ENCODE measurements at regions not wholly inside any gene's neighbourhood (a gene's known extent, or its start where the extent isn't known, plus 50 kb on each side); places are given as distances from the start of the nearest gene placed in this dataset.

DNA sequence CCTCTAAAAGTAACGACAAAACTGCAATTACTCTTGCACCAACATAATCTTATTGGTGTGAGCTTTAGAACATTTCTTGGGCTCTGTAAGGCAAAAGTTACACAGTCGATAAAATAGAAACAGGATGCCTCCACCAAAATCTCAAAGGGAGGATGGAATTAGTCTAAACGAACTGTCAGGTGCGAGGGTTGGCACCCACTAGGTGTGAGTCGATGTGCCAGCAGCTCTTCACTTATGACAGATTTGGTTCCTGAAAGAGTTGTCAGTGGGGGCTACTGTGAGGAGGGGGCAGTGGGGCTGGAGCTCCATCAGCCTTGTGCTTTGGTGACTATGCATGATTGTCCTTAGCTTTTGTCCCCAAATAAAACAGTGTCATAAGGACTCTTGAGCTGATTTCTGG is 422.9 kb downstream of the TMEM114 start:
- Histone ChIP-seq H3K9me3 (ENCODE audit: control insufficient read depth in 2 of 2, low read length in 2 of 2) (no peaks in the 10 kb centered on the region), H3K27me3 (ENCODE audit: control insufficient read depth in 2 of 2, insufficient read depth in 2 of 2, low read length in 2 of 2) (no peaks in the 10 kb centered on the region), H3K4me1 (ENCODE audit: control insufficient read depth in 2 of 2, insufficient read depth in 2 of 2, low read length in 2 of 2) (no peaks in the 10 kb centered on the region)

DNA sequence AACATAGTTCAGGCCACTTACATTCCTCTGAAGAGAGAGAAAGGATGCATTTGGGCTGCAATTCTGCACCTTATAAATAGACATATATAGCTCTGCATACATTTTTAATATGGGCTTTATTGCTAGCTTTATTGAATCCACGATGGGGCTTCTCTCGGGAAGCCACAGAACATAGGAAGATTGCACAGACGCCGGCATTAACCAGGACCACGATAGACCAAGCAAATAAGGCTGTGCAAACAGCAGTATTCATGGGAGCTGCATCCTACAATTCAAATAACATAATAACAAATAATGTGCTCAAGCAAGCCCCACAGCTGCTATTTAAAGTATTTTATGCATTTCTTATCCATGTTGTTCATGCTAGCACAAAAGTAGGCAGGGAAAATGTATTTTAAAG is 432.3 kb downstream of the TMEM114 start:
- Histone ChIP-seq H3K36me3 (ENCODE audit: control insufficient read depth in 2 of 2, insufficient read depth in 2 of 2, low read length in 2 of 2) (no peaks in the 10 kb centered on the region), H3K9ac (ENCODE audit: low read depth in 1 of 2, low read length in 2 of 2) (no peak overlapping the region), H3K4me3 (ENCODE audit: low read length in 2 of 2) (no peak overlapping the region), H3K4me1 (ENCODE audit: control insufficient read depth in 2 of 2, insufficient read depth in 2 of 2, low read length in 2 of 2) (no peaks in the 10 kb centered on the region), H3K27me3 (ENCODE audit: control insufficient read depth in 2 of 2, insufficient read depth in 2 of 2, low read length in 2 of 2) (no peaks in the 10 kb centered on the region), H3K27ac (ENCODE audit: low read depth in 2 of 2, low read length in 2 of 2) (no peak overlapping the region), H3K9me3 (ENCODE audit: control insufficient read depth in 2 of 2, low read length in 2 of 2) (no peaks in the 10 kb centered on the region)

More for the DNA sequence above, 422.9 kb downstream of the TMEM114 start:
- Histone ChIP-seq H3K4me3 (ENCODE audit: low read length in 2 of 2) (no peak overlapping the region), H3K36me3 (ENCODE audit: control insufficient read depth in 2 of 2, insufficient read depth in 2 of 2, low read length in 2 of 2) (no peaks in the 10 kb centered on the region), H3K9ac (ENCODE audit: low read depth in 1 of 2, low read length in 2 of 2) (no peak overlapping the region), H3K27ac (ENCODE audit: low read depth in 2 of 2, low read length in 2 of 2) (no peak overlapping the region)

DNA sequence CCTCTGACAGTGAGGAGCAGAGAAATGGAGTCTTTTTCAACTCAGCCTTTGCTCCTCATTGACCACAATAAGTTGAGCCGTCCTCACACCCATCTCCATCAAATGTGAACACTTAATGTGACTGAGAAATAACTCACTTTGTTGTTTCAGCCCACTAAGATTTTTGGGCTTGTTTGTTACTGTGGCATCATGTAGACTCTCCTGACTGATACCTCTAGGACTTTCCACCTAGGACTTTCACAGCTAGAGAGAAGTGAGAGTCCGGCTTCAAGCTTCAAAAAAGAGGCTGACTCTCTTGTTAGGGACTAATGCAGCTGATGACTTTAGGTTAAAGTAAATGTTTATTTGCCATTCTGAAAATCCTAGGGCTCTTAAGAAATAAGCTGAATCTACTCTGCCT is 435.0 kb downstream of the TMEM114 start:
- Histone ChIP-seq H3K9me3 (ENCODE audit: control insufficient read depth in 2 of 2, low read length in 2 of 2) (no peaks in the 10 kb centered on the region), H3K4me3 (ENCODE audit: low read length in 2 of 2) (no peak overlapping the region), H3K9ac (ENCODE audit: low read depth in 1 of 2, low read length in 2 of 2) (no peak overlapping the region), H3K36me3 (ENCODE audit: control insufficient read depth in 2 of 2, insufficient read depth in 2 of 2, low read length in 2 of 2) (no peaks in the 10 kb centered on the region), H3K4me1 (ENCODE audit: control insufficient read depth in 2 of 2, insufficient read depth in 2 of 2, low read length in 2 of 2) (no peaks in the 10 kb centered on the region), H3K27ac (ENCODE audit: low read depth in 2 of 2, low read length in 2 of 2) (no peak overlapping the region), H3K27me3 (ENCODE audit: control insufficient read depth in 2 of 2, insufficient read depth in 2 of 2, low read length in 2 of 2) (no peaks in the 10 kb centered on the region)

DNA sequence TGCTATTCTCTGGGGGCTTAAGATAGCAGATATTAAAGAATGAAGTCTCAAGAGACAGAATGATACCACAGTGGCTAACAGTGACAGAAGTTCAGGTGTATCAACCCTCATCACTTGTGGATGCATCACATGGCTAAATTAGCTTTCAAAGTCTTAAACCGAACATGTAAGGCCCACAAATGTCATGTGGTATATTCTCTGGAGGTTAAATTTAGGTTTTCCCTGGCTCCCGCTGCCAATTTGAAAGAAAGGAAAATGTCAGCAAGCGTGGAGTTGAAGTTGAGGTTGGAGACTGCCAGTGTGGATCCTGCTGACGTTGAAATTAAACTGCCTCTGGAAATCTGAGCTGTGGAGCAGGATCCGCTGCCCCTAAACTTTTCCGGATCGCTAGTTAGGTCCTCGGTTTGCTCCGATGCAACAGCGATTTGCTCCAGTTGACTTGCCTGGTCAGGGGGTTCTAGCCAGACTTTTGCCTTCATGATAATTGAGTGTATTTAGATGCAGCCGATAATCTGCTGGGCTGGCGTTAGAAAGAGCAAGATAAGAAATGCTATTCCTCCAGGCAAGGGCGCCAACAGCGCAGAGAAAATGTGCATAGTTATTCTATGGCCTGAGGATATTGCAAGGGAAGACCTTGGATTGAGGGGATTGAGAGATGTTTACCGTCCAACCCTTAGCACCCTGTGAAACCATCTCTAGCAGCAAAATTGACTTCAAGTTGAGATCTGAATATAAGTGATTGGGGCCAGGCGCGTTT is 443.9 kb downstream of the TMEM114 start:
- Histone ChIP-seq H3K4me1 (ENCODE audit: control insufficient read depth in 2 of 2, insufficient read depth in 2 of 2, low read length in 2 of 2) (no peaks in the 10 kb centered on the region), H3K9ac (ENCODE audit: low read depth in 1 of 2, low read length in 2 of 2) (no peak overlapping the region), H3K4me3 (ENCODE audit: low read length in 2 of 2) (no peak overlapping the region), H3K27me3 (ENCODE audit: control insufficient read depth in 2 of 2, insufficient read depth in 2 of 2, low read length in 2 of 2) (no peaks in the 10 kb centered on the region), H3K36me3 (ENCODE audit: control insufficient read depth in 2 of 2, insufficient read depth in 2 of 2, low read length in 2 of 2) (no peaks in the 10 kb centered on the region), H3K9me3 (ENCODE audit: control insufficient read depth in 2 of 2, low read length in 2 of 2) (no peaks in the 10 kb centered on the region), H3K27ac (ENCODE audit: low read depth in 2 of 2, low read length in 2 of 2) (no peak overlapping the region)

DNA sequence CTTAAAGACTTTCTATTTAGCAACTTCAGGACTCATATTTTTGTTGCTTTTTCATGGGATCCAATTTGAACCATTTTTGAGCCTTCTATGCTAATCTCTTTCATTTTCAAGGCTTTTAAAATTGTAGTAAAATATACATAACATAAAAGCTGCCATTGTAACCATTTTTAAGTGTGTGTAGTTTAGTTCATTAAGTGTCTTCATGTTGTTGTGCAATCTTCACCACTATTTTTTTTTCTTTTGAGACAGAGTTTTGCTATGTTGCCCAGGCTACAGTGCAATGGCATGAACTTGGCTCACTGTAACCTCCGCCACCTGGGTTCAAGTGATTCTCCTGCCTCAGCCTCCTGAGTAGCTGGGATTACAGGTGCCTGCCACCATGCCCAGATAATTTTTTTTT is 451.6 kb downstream of the TMEM114 start:
- Histone ChIP-seq H3K9me3 (ENCODE audit: control insufficient read depth in 2 of 2, low read length in 2 of 2) (no peaks in the 10 kb centered on the region), H3K4me3 (ENCODE audit: low read length in 2 of 2) (no peak overlapping the region), H3K27ac (ENCODE audit: low read depth in 2 of 2, low read length in 2 of 2) (no peak overlapping the region), H3K36me3 (ENCODE audit: control insufficient read depth in 2 of 2, insufficient read depth in 2 of 2, low read length in 2 of 2) (no peaks in the 10 kb centered on the region), H3K9ac (ENCODE audit: low read depth in 1 of 2, low read length in 2 of 2) (no peak overlapping the region), H3K27me3 (ENCODE audit: control insufficient read depth in 2 of 2, insufficient read depth in 2 of 2, low read length in 2 of 2) (no peaks in the 10 kb centered on the region), H3K4me1 (ENCODE audit: control insufficient read depth in 2 of 2, insufficient read depth in 2 of 2, low read length in 2 of 2) (no peaks in the 10 kb centered on the region)

DNA sequence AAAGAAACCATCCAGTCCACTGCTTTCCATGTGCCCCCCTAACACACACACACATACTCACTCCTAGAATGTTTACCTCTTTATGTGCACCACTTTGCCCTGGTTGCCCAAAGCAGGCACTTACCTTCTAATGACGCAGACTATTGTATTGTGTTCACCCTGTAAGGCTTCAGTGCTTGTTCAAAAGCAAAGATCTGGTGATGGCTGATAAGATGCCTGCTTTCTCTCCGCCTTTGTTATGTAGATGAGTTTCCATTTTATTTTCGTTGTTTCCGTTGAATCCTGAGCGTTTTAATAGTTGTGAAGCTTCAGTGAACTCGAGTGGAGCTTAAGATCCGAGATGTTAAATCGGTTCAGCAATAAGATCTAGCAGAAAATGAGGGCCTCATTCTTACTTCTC is 452.7 kb downstream of the TMEM114 start:
- Histone ChIP-seq H3K27ac (ENCODE audit: low read depth in 2 of 2, low read length in 2 of 2) (no peak overlapping the region), H3K9ac (ENCODE audit: low read depth in 1 of 2, low read length in 2 of 2) (no peak overlapping the region), H3K36me3 (ENCODE audit: control insufficient read depth in 2 of 2, insufficient read depth in 2 of 2, low read length in 2 of 2) (no peaks in the 10 kb centered on the region), H3K9me3 (ENCODE audit: control insufficient read depth in 2 of 2, low read length in 2 of 2) (no peaks in the 10 kb centered on the region), H3K27me3 (ENCODE audit: control insufficient read depth in 2 of 2, insufficient read depth in 2 of 2, low read length in 2 of 2) (no peaks in the 10 kb centered on the region), H3K4me1 (ENCODE audit: control insufficient read depth in 2 of 2, insufficient read depth in 2 of 2, low read length in 2 of 2) (no peaks in the 10 kb centered on the region), H3K4me3 (ENCODE audit: low read length in 2 of 2) (no peak overlapping the region)

DNA sequence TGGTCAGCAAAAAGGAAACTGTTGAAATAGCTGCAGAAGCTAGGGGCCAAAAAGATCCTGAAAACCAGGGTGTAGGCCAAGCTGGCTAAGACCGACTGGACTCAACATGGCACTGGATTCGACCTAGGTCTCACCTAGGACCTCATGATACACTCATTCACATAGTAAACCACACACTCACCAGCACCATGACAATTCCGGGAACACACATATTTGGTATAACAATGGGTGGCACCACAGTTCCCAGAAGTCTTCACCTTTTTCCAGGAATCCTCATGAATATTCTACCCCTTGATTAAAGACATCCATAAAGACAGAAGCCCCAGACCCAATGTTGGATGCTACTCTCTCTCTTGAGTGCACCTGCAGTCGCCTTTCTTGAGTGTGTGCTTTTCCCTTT is 460.1 kb downstream of the TMEM114 start:
- Histone ChIP-seq H3K36me3 (ENCODE audit: control insufficient read depth in 2 of 2, insufficient read depth in 2 of 2, low read length in 2 of 2) (no peaks in the 10 kb centered on the region), H3K9ac (ENCODE audit: low read depth in 1 of 2, low read length in 2 of 2) (no peak overlapping the region), H3K27ac (ENCODE audit: low read depth in 2 of 2, low read length in 2 of 2) (no peak overlapping the region), H3K4me3 (ENCODE audit: low read length in 2 of 2) (no peak overlapping the region), H3K4me1 (ENCODE audit: control insufficient read depth in 2 of 2, insufficient read depth in 2 of 2, low read length in 2 of 2) (no peaks in the 10 kb centered on the region), H3K27me3 (ENCODE audit: control insufficient read depth in 2 of 2, insufficient read depth in 2 of 2, low read length in 2 of 2) (no peaks in the 10 kb centered on the region), H3K9me3 (ENCODE audit: control insufficient read depth in 2 of 2, low read length in 2 of 2) (peaks cover 0 to 5% of the 10 kb centered on the region in 2 donors)

DNA sequence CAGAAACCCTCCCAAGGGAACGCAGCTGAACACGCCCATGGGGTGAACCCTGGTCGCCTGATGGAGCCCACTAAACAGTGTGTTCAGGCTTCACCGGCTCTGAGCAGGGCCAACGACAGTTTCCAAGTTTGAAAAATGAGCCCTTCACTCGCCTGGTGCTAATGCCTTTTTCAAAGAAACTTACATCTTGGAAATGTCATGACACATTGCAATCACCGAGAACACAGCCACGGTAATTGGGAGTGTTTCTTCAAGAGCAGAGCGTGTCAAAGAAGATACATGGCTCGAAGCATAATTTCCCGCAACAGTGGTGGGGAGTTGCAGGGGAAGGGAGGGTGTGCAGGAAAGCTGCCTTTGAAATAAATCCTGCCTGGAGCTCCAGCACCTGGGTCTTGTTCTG is 463.2 kb downstream of the TMEM114 start:
- Histone ChIP-seq H3K9ac (ENCODE audit: low read depth in 1 of 2, low read length in 2 of 2) (no peak overlapping the region), H3K4me1 (ENCODE audit: control insufficient read depth in 2 of 2, insufficient read depth in 2 of 2, low read length in 2 of 2) (no peaks in the 10 kb centered on the region), H3K9me3 (ENCODE audit: control insufficient read depth in 2 of 2, low read length in 2 of 2) (peaks cover 0 to 5% of the 10 kb centered on the region in 2 donors), H3K27ac (ENCODE audit: low read depth in 2 of 2, low read length in 2 of 2) (no peak overlapping the region), H3K36me3 (ENCODE audit: control insufficient read depth in 2 of 2, insufficient read depth in 2 of 2, low read length in 2 of 2) (no peaks in the 10 kb centered on the region), H3K27me3 (ENCODE audit: control insufficient read depth in 2 of 2, insufficient read depth in 2 of 2, low read length in 2 of 2) (no peaks in the 10 kb centered on the region), H3K4me3 (ENCODE audit: low read length in 2 of 2) (no peak overlapping the region)

DNA sequence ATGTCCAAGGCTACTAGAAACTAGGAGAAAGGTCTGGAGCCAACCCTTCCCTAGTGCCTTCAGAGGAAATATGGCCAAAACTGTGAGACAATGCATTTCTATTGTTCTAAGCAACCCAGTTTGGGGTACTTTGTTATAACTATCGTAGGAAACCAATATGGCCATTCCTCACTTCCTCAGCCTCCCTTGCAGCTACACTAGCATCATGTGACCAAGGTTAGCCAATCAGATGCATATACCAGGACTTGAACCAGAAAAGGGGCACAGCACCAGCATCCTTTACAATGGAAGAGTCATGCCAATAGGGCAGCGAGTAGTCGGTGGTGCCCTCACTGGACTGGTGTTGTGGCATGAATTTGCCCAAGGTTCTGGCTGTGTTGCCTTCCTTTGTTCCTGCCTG is 464.0 kb downstream of the TMEM114 start:
- Histone ChIP-seq H3K27me3 (ENCODE audit: control insufficient read depth in 2 of 2, insufficient read depth in 2 of 2, low read length in 2 of 2) (no peaks in the 10 kb centered on the region), H3K4me1 (ENCODE audit: control insufficient read depth in 2 of 2, insufficient read depth in 2 of 2, low read length in 2 of 2) (no peaks in the 10 kb centered on the region), H3K27ac (ENCODE audit: low read depth in 2 of 2, low read length in 2 of 2) (no peak overlapping the region), H3K9ac (ENCODE audit: low read depth in 1 of 2, low read length in 2 of 2) (no peak overlapping the region), H3K36me3 (ENCODE audit: control insufficient read depth in 2 of 2, insufficient read depth in 2 of 2, low read length in 2 of 2) (no peaks in the 10 kb centered on the region), H3K9me3 (ENCODE audit: control insufficient read depth in 2 of 2, low read length in 2 of 2) (peaks cover 0 to 5% of the 10 kb centered on the region in 2 donors), H3K4me3 (ENCODE audit: low read length in 2 of 2) (no peak overlapping the region)

DNA sequence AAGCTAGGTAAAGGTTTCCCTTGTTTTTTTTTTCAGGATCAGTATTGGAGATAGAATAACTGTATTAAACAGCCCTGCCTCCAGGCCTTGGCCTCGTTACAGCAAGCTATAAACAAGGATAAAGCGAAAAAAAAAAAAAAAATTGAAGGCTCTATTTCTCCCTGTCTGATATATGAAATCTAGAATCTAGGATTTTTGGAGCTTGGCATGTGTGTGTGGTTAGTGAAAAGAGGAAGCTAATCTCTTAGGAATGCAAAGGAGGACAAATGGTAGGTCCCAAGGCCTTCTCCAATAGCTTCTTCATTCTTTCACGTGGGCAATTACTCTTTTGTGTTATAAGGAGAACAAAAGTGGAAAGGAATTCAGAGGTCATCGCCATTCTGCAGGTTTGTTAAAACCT is 470.3 kb downstream of the TMEM114 start:
- no peak overlapping the region for H3K27ac ChIP-seq (ENCODE audit: low read depth in 2 of 2, low read length in 2 of 2)
- no peak overlapping the region for H3K4me3 ChIP-seq (ENCODE audit: low read length in 2 of 2)
- H3K27me3 ChIP-seq (ENCODE audit: control insufficient read depth in 2 of 2, insufficient read depth in 2 of 2, low read length in 2 of 2) = no peaks in the 10 kb centered on the region
- no peaks in the 10 kb centered on the region for H3K36me3 ChIP-seq (ENCODE audit: control insufficient read depth in 2 of 2, insufficient read depth in 2 of 2, low read length in 2 of 2)
- H3K4me1 ChIP-seq (ENCODE audit: control insufficient read depth in 2 of 2, insufficient read depth in 2 of 2, low read length in 2 of 2) = no peaks in the 10 kb centered on the region
- H3K9ac ChIP-seq (ENCODE audit: low read depth in 1 of 2, low read length in 2 of 2) = no peak overlapping the region
- H3K9me3 ChIP-seq (ENCODE audit: control insufficient read depth in 2 of 2, low read length in 2 of 2) = no peaks in the 10 kb centered on the region
